HCT116 (cell line): ENCODE measurements at regions not wholly inside any gene's neighbourhood (a gene's known extent, or its start where the extent isn't known, plus 50 kb on each side); places are given as distances from the start of the nearest gene placed in this dataset.

Source experiments
- ATAC-seq: fragments of 200-7000 bp; cut with Tn5 transposase; 2 replicates; pipeline ENCODE4 v1.9.1; 2020; ENCODE audit warnings: mild to moderate bottlenecking, moderate library complexity
- BruUV-seq: library from RNA; stranded (reverse); fragments of 400-500 nt; replicated peaks from 2 replicates; lab custom pipeline; 2021; lab: Mats Ljungman, UMichigan
- CTCF ChIA-PET: fragments of 300-600 bp; sonication (Branson Sonifier 250); formaldehyde crosslinking; loops from one replicate; lab custom pipeline; 2021; ENCODE audit warnings: antibody characterized with exemption; lab: Charles Lee
- POLR2A ChIA-PET: fragments of 300-600, 350-600 bp; sonication (Branson Sonifier 250); formaldehyde crosslinking; loops from one replicate; lab custom pipeline; 2021; ENCODE audit warnings: antibody characterized with exemption; lab: Charles Lee
- RAD21 ChIA-PET, 2 experiments: fragments of 300-600 bp; sonication (Branson Sonifier 250); formaldehyde crosslinking; loops; one replicate each; lab custom pipeline; 2023; ENCODE audit warnings: low total read pairs in 2 of 2; ENCODE audit not compliant: uncharacterized antibody in 2 of 2, unreplicated experiment in 2 of 2, low non-redundant PET in 1 of 2; lab: Charles Lee
- DNase-seq: peaks from one replicate; pipeline ENCODE4 v3.0.0-alpha.2; 2010; ENCODE audit warnings: low read depth, low spot score
- H2AFZ ChIP-seq: fragments of 200-600 bp; shearing (Covaris generic), sonication (generic); 2 replicates; pipeline ENCODE4 v1.6.1; 2017; ENCODE audit warnings: low read depth, mixed run types, mixed read lengths, antibody characterized with exemption, low read length; ENCODE audit not compliant: poor library complexity, severe bottlenecking
- H3K27ac ChIP-seq: 2 replicates; pipeline ENCODE4 v1.5.1; 2012; ENCODE audit warnings: low read depth, low read length
- H3K27me3 ChIP-seq: fragments of 200-600 bp; sonication (generic); 2 replicates; pipeline ENCODE4 v1.6.1; 2016; ENCODE audit warnings: mixed run types, low read length, mixed read lengths; ENCODE audit not compliant: insufficient read depth
- H3K36me3 ChIP-seq, 2 experiments: fragments of 200-500 bp in 1 of 2; fragments of 200-600 bp in 1 of 2; sonication (Bioruptor generic) in 1 of 2; sonication (generic) in 1 of 2; 2 replicates each; pipeline versions ENCODE4 v1.5.1 to v1.6.1; 2014 to 2016; ENCODE audit warnings: low read length in 2 of 2, inconsistent platforms in 1 of 2, mixed read lengths in 1 of 2, mixed run types in 1 of 2; ENCODE audit not compliant: insufficient read depth in 2 of 2, control insufficient read depth in 1 of 2
- H3K4me1 ChIP-seq, 2 experiments: fragments of 200-600 bp in 1 of 2; sonication (generic) in 1 of 2; 2 replicates each; pipeline versions ENCODE4 v1.5.1 to v1.6.1; 2012 to 2017; ENCODE audit warnings: low read length in 2 of 2, inconsistent platforms in 1 of 2, mild to moderate bottlenecking in 1 of 2, mixed read lengths in 1 of 2, mixed run types in 1 of 2, moderate library complexity in 1 of 2; ENCODE audit not compliant: insufficient read depth in 2 of 2, control insufficient read depth in 1 of 2
- H3K4me2 ChIP-seq: fragments of 200-600 bp; sonication (generic); 2 replicates; pipeline ENCODE4 v1.6.1; 2017; ENCODE audit warnings: mixed run types, low read length, mixed read lengths
- H3K4me3 ChIP-seq, 2 experiments: fragments of 200-600 bp in 1 of 2; sonication (generic) in 1 of 2; replicated peaks in 1 of 2; 2 replicates each; pipeline ENCODE4 v1.5.1; 2011 to 2016; ENCODE audit warnings: low read length in 2 of 2, control low read depth in 1 of 2, low read depth in 1 of 2, mild to moderate bottlenecking in 1 of 2, mixed read lengths in 1 of 2, mixed run types in 1 of 2
- H3K79me2 ChIP-seq: fragments of 200-600 bp; sonication (generic); 2 replicates; pipeline ENCODE4 v1.6.1; 2017; ENCODE audit warnings: mild to moderate bottlenecking, mixed run types, low read length, moderate library complexity, mixed read lengths; ENCODE audit not compliant: insufficient read depth
- H3K9ac ChIP-seq: fragments of 200-600 bp; sonication (generic); 2 replicates; pipeline ENCODE4 v1.6.1; 2016; ENCODE audit warnings: low read length, mixed read lengths
- H3K9me2 ChIP-seq: fragments of 200-600 bp; sonication (generic), shearing (Covaris generic); 2 replicates; pipeline ENCODE4 v1.6.1; 2017; ENCODE audit warnings: mixed run types, mild to moderate bottlenecking, moderate library complexity; ENCODE audit not compliant: insufficient read depth
- H3K9me3 ChIP-seq, 2 experiments: fragments of 200-500 bp in 1 of 2; fragments of 200-600 bp in 1 of 2; sonication (Bioruptor generic) in 1 of 2; sonication (generic) in 1 of 2; 2 replicates each; pipeline ENCODE4 v1.6.1; 2014 to 2017; ENCODE audit warnings: low read length in 2 of 2, mixed read lengths in 2 of 2, inconsistent platforms in 1 of 2, low read depth in 1 of 2, mild to moderate bottlenecking in 1 of 2, mixed run types in 1 of 2, moderate library complexity in 1 of 2; ENCODE audit not compliant: control insufficient read depth in 1 of 2, insufficient read depth in 1 of 2
- H4K20me1 ChIP-seq: fragments of 200-600 bp; sonication (generic), shearing (Covaris generic); 2 replicates; pipeline ENCODE4 v1.6.1; 2017; ENCODE audit warnings: mixed run types, mild to moderate bottlenecking, moderate library complexity; ENCODE audit not compliant: insufficient read depth
- ATF3 ChIP-seq: IDR thresholded peaks from 2 replicates; pipeline ENCODE4 v1.6.1; 2012
- CBX3 ChIP-seq: IDR thresholded peaks from 2 replicates; pipeline ENCODE4 v1.6.1; 2012; ENCODE audit warnings: low read depth
- CEBPB ChIP-seq: IDR thresholded peaks from 2 replicates; pipeline ENCODE4 v1.6.1; 2012; ENCODE audit warnings: low read depth
- ELF1 ChIP-seq: IDR thresholded peaks from 2 replicates; pipeline ENCODE4 v1.6.1; 2012; ENCODE audit warnings: low read depth, borderline replicate concordance
- EZH2 ChIP-seq: fragments of 200-600 bp; sonication (generic); IDR thresholded peaks from 2 replicates; pipeline ENCODE4 v1.6.1; 2017; ENCODE audit warnings: antibody characterized with exemption, mixed run types
- EZH2phosphoT487 ChIP-seq: fragments of 200-600 bp; IDR thresholded peaks from 2 replicates; pipeline ENCODE4 v1.6.1; 2018; ENCODE audit warnings: antibody characterized with exemption, borderline replicate concordance
- FOSL1 ChIP-seq: IDR thresholded peaks from 2 replicates; pipeline ENCODE4 v1.6.1; 2012; ENCODE audit warnings: low read depth
- JUND ChIP-seq: IDR thresholded peaks from 2 replicates; pipeline ENCODE4 v1.6.1; 2012
- POLR2A ChIP-seq: IDR thresholded peaks from 2 replicates; pipeline ENCODE4 v1.7.0; 2011; ENCODE audit warnings: borderline replicate concordance; ENCODE audit not compliant: insufficient read depth, insufficient read length; ENCODE audit errors: extremely low read depth
- POLR2AphosphoS5 ChIP-seq: IDR thresholded peaks from 2 replicates; pipeline ENCODE4 v1.6.1; 2011; ENCODE audit warnings: mild to moderate bottlenecking, low read depth, low read length, moderate library complexity
- RAD21 ChIP-seq: IDR thresholded peaks from 2 replicates; pipeline ENCODE4 v1.6.1; 2012; ENCODE audit warnings: low read depth, mild to moderate bottlenecking
- REST ChIP-seq: IDR thresholded peaks from 2 replicates; pipeline ENCODE4 v1.6.1; 2012; ENCODE audit warnings: low read depth
- SIN3A ChIP-seq: IDR thresholded peaks from 2 replicates; pipeline ENCODE4 v1.6.1; 2012; ENCODE audit warnings: low read depth
- SP1 ChIP-seq: IDR thresholded peaks from 2 replicates; pipeline ENCODE4 v1.6.1; 2012; ENCODE audit warnings: low read depth
- SRF ChIP-seq: IDR thresholded peaks from 2 replicates; pipeline ENCODE4 v1.6.1; 2012; ENCODE audit warnings: low read depth
- YY1 ChIP-seq: IDR thresholded peaks from 2 replicates; pipeline ENCODE4 v1.6.1; 2011; ENCODE audit warnings: low read length, low read depth, moderate library complexity, mild to moderate bottlenecking; ENCODE audit not compliant: insufficient replicate concordance; ENCODE audit errors: extremely low read depth
- ZFX ChIP-seq: fragments of 450-650 bp; IDR thresholded peaks from 2 replicates; pipeline ENCODE4 v1.6.1; 2017
- intact Hi-C: fragments of 100-400 bp; cut with micrococcal nuclease; formaldehyde crosslinking; loops from 2 replicates; pipeline ENCODE4 v1.10.0; 2022
- TF ChIP-seq, protein P1 (sequence below), 3 experiments: fragments of 200-600 bp in 1 of 3; sonication (generic) in 1 of 3; IDR thresholded peaks in 2 of 3; conservative IDR thresholded peaks in 1 of 3; 2 replicates each; pipeline ENCODE4 v1.5.1; 2012 to 2017; ENCODE audit warnings: low read depth in 2 of 3, low read length in 2 of 3, antibody characterized with exemption in 1 of 3, borderline replicate concordance in 1 of 3, control low read depth in 1 of 3, mild to moderate bottlenecking in 1 of 3, mixed read lengths in 1 of 3, mixed run types in 1 of 3, moderate library complexity in 1 of 3; ENCODE audit not compliant: insufficient read depth in 1 of 3
- TF ChIP-seq, protein P2 (sequence below): IDR thresholded peaks from 2 replicates; pipeline ENCODE4 v1.6.1; 2011; ENCODE audit warnings: mild to moderate bottlenecking, low read length, moderate library complexity; ENCODE audit not compliant: insufficient replicate concordance; ENCODE audit errors: extremely low read depth
- TF ChIP-seq, protein P3 (sequence below): IDR thresholded peaks from 2 replicates; pipeline ENCODE4 v1.6.1; 2012

GRCh38 chr21:27806281-27806680 is 839.4 kb upstream of the ADAMTS5 start:
- no TSS peak for BruUV-seq
- ChIA-PET RAD21 (no interaction called here), POLR2A (no interaction called here), CTCF (no interaction called here)
- no peak for ATAC-seq
- Histone ChIP-seq H3K9me3 (peaks cover 4 to 28% of the 10 kb centered on the region in 2 experiments; a peak in 2 of 4 replicates), H4K20me1 (no peaks in the 10 kb centered on the region), H3K9ac (no peak overlapping the region), H3K27me3 (no peaks in the 10 kb centered on the region), H3K9me2 (no peaks in the 10 kb centered on the region), H3K36me3 (no peaks in the 10 kb centered on the region), H3K4me2 (no peak overlapping the region), H3K79me2 (no peaks in the 10 kb centered on the region), H3K27ac (no peak overlapping the region), H2AFZ (no peak overlapping the region), H3K4me3 (no peak overlapping the region), H3K4me1 (no peaks in the 10 kb centered on the region)
- intact Hi-C loops, result no loop called here
- TF ChIP-seq, protein P1, sequence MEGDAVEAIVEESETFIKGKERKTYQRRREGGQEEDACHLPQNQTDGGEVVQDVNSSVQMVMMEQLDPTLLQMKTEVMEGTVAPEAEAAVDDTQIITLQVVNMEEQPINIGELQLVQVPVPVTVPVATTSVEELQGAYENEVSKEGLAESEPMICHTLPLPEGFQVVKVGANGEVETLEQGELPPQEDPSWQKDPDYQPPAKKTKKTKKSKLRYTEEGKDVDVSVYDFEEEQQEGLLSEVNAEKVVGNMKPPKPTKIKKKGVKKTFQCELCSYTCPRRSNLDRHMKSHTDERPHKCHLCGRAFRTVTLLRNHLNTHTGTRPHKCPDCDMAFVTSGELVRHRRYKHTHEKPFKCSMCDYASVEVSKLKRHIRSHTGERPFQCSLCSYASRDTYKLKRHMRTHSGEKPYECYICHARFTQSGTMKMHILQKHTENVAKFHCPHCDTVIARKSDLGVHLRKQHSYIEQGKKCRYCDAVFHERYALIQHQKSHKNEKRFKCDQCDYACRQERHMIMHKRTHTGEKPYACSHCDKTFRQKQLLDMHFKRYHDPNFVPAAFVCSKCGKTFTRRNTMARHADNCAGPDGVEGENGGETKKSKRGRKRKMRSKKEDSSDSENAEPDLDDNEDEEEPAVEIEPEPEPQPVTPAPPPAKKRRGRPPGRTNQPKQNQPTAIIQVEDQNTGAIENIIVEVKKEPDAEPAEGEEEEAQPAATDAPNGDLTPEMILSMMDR (IDR thresholded peaks at IDR 0.05 in 2 of 3, conservative IDR thresholded peaks at IDR 0.05 in 1 of 3; ENCODE audit: borderline replicate concordance in 1 of 3, insufficient read depth in 1 of 3, low read depth in 2 of 3, low read length in 2 of 3), result no peak
- TF ChIP-seq SRF (no peak), CEBPB (no peak), EZH2phosphoT487 (no peak), YY1 (no peak), ZFX (no peak), EZH2 (no peak), ELF1 (no peak), POLR2A (no peak), ATF3 (no peak), RAD21 (no peak), REST (no peak), SP1 (no peak), FOSL1 (no peak), CBX3 (no peak), POLR2AphosphoS5 (no peak), JUND (no peak), SIN3A (no peak)
- TF ChIP-seq, protein P2, sequence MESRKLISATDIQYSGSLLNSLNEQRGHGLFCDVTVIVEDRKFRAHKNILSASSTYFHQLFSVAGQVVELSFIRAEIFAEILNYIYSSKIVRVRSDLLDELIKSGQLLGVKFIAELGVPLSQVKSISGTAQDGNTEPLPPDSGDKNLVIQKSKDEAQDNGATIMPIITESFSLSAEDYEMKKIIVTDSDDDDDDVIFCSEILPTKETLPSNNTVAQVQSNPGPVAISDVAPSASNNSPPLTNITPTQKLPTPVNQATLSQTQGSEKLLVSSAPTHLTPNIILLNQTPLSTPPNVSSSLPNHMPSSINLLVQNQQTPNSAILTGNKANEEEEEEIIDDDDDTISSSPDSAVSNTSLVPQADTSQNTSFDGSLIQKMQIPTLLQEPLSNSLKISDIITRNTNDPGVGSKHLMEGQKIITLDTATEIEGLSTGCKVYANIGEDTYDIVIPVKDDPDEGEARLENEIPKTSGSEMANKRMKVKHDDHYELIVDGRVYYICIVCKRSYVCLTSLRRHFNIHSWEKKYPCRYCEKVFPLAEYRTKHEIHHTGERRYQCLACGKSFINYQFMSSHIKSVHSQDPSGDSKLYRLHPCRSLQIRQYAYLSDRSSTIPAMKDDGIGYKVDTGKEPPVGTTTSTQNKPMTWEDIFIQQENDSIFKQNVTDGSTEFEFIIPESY, result no peak
- TF ChIP-seq, protein P3, sequence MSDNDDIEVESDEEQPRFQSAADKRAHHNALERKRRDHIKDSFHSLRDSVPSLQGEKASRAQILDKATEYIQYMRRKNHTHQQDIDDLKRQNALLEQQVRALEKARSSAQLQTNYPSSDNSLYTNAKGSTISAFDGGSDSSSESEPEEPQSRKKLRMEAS, result no peak
- no peak for DNase-seq
